ENCODE measurements at regions not wholly inside any gene's neighbourhood (a gene's known extent, or its start where the extent isn't known, plus 50 kb on each side); places are given as distances from the start of the nearest gene placed in this dataset.
A peak's percentile ranks its signal among the peaks of the same experiment; 100 is the strongest.

DNA sequence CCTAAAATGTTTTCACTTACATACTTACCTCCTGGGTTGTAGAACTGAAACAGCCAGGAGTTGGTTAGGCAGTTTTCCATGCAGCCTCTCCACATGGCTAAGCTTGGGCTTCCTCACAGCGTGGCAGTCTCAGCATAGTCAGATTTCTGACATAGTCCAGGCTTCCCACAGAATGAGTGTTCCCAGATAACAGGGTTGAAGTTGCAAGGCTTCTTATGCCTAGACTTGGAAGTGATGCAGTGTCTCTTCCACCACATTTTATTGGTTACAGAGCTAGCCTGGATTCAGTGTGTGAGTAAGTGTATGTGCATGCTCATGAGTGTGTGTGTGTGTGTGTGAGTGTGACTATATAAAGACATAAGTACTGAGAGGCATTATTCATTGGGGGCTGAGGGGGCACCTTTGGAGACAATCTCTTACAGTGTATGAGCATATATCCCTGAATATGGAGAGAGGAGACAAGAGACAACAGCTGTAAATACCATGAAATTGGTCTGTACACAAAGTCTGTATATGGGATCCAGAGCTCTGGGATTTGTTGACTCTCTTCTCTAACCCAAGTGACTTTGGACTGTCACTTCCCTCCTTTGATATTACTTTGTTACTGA is 78.1 kb downstream of the ZNF621 start:
- no peak for ATAC-seq
- intact Hi-C loops (cut with DNase I): no loop called here
- no peak for TF ChIP-seq POLR2A (IDR thresholded peaks at IDR 0.05)
- TF ChIP-seq, protein P1, sequence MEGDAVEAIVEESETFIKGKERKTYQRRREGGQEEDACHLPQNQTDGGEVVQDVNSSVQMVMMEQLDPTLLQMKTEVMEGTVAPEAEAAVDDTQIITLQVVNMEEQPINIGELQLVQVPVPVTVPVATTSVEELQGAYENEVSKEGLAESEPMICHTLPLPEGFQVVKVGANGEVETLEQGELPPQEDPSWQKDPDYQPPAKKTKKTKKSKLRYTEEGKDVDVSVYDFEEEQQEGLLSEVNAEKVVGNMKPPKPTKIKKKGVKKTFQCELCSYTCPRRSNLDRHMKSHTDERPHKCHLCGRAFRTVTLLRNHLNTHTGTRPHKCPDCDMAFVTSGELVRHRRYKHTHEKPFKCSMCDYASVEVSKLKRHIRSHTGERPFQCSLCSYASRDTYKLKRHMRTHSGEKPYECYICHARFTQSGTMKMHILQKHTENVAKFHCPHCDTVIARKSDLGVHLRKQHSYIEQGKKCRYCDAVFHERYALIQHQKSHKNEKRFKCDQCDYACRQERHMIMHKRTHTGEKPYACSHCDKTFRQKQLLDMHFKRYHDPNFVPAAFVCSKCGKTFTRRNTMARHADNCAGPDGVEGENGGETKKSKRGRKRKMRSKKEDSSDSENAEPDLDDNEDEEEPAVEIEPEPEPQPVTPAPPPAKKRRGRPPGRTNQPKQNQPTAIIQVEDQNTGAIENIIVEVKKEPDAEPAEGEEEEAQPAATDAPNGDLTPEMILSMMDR (IDR thresholded peaks at IDR 0.05): no peak

DNA sequence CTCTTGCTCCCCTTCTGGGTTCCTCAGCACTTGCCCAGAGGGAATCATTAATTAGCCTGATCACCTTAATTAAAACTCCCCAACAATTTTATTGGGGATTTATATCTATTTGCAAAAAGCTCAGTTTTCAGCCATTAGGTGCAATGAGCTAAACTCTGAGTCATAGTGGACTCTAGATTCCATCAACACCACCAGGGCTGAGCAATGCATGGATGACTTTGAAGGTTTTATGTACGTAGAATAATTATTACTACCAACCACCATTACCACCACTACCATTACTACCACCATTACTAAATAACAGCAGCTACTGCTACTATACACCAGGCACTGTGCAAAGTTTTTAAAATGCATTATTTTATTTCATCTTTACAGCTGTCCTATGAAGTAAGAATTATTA is 81.2 kb downstream of the ZNF621 start:
- no peak overlapping the region for H3K4me3 ChIP-seq
- intact Hi-C loops (cut with DNase I): no loop called here
- H3K36me3 ChIP-seq: no peaks in the 10 kb centered on the region
- peaks cover 0 to 10% (median 0%) of the 10 kb centered on the region in 12 donors for H3K9me3 ChIP-seq
- WGBS, 4 donors: 90 to 95% (median 93%) methylated on average over 1 of the region's 1 CpG
- no peaks in the 10 kb centered on the region for H3K27me3 ChIP-seq
- no peak overlapping the region for H3K27ac ChIP-seq
- no peaks in the 10 kb centered on the region for H3K4me1 ChIP-seq
- DNase-seq: no peak
- TF ChIP-seq POLR2A (IDR thresholded peaks at IDR 0.05): no peak
- TF ChIP-seq, protein P1 (IDR thresholded peaks at IDR 0.05): no peak
- no peak for ATAC-seq

More for the DNA sequence above, 78.1 kb downstream of the ZNF621 start:
- Histone ChIP-seq H3K9me3 (peaks cover 0 to 10% (median 0%) of the 10 kb centered on the region in 12 donors), H3K36me3 (no peaks in the 10 kb centered on the region), H3K4me3 (no peak overlapping the region), H3K27ac (no peak overlapping the region), H3K27me3 (no peaks in the 10 kb centered on the region), H3K4me1 (no peaks in the 10 kb centered on the region)
- 52 to 100% (median 56%) methylated on average over 1 of the region's 1 CpG for WGBS, 4 donors
- DNase-seq: no peak

DNA sequence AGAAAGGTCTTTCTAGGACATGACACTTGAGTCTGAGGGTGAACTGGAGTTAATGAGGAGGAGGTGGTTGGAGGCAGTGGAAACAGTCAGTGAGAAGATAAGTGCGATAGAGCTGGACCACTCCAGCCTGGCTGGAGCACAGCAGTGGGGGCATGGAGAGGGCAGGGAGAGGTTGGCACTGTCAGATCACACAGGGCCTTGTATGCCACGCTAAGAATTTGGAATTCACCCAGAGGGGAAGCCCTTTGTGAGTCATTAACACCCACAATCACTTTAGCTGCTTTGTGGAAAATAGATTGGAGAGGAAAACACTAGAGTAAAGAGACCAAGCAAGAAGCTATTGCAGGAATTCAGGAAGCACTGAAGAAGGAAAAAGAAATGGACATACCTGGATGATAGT is 83.3 kb downstream of the ZNF621 start:
- 23 to 40% (median 29%) methylated on average over 2 of the region's 2 CpGs for WGBS, 4 donors
- intact Hi-C loops (cut with DNase I): no loop called here
- peak in 3 of 4 donors; percentile 79 to 88 (median 88) for ATAC-seq
- DNase-seq: peak in 3 of 5 donors; percentile 15 to 38 (median 34)
- TF ChIP-seq, protein P1 (IDR thresholded peaks at IDR 0.05): no peak
- TF ChIP-seq POLR2A (IDR thresholded peaks at IDR 0.05): no peak
- Histone ChIP-seq H3K9me3 (no peaks in the 10 kb centered on the region), H3K4me1 (no peaks in the 10 kb centered on the region), H3K27me3 (no peaks in the 10 kb centered on the region), H3K36me3 (no peaks in the 10 kb centered on the region), H3K4me3 (no peak overlapping the region), H3K27ac (no peak overlapping the region)

DNA sequence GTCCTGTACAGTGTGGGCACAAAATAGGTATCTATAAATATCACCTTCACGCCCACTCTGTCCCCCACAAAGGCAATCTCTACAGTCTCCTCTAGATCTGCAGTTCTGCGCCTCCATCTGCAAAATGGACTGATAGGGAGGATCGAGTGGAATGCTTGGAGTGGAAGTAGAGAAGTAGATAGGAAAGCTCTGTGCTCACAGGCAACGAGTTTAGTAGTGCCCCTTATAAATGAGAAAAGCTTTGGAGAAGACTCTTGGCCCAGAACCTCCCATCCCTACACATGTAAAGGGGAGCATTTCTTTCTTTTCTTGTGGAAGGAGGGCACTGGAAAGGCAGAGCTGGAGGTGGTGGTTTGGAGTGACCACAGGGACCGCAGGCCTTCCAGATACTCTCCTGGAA is 88.5 kb downstream of the ZNF621 start:
- TF ChIP-seq POLR2A (IDR thresholded peaks at IDR 0.05): no peak
- TF ChIP-seq, protein P1 (IDR thresholded peaks at IDR 0.05): no peak
- H3K9me3 ChIP-seq: no peaks in the 10 kb centered on the region
- no peak for ATAC-seq
- intact Hi-C loops (cut with DNase I): no loop called here
- peaks cover 0 to 10% (median 0%) of the 10 kb centered on the region in 12 donors for H3K4me1 ChIP-seq
- no peaks in the 10 kb centered on the region for H3K36me3 ChIP-seq
- WGBS, 4 donors: 88 to 93% (median 91%) methylated on average over 5 of the region's 5 CpGs
- no peak for DNase-seq
- no peak overlapping the region for H3K4me3 ChIP-seq
- no peak overlapping the region for H3K27ac ChIP-seq
- peaks cover 0 to 17% (median 6%) of the 10 kb centered on the region in 9 donors for H3K27me3 ChIP-seq

Data from heart left ventricle (tissue), 16 donors.